Activated CD4-positive, CD25-positive, alpha-beta regulatory T cell treated with anti-CD3 and anti-CD28 coated beads, Interleukin-2, amount 50 U/mL, for 16 hours (primary cell): ENCODE measurements at regions not wholly inside any gene's neighbourhood (a gene's known extent, or its start where the extent isn't known, plus 50 kb on each side); places are given as distances from the start of the nearest gene placed in this dataset.

Experiments
- DNase-seq: peaks from one replicate; pipeline ENCODE4 v3.0.0-alpha.2; 2020; ENCODE audit warnings: low read depth, low spot score

DNA sequence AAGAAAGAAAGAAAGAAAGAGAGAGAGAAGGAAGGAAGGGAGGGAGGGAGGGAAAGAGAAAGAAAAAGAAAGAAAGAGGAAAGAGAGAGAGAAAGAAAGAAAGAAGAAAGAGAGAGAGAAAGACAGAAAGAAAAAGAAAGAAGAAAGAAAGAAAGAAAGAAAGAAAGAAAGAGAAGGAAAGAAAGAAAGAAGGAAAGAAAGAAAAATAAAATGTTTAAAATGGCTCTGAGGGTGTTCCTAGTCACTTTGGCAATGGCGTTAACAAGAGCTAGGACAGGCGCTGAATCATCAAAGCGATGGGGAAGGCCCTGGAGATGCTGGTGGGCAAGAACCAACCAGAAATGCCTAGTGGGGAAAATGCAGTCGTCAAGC, 77.8 kb upstream of the GPC1 start:
- DNase-seq, result no peak

DNA sequence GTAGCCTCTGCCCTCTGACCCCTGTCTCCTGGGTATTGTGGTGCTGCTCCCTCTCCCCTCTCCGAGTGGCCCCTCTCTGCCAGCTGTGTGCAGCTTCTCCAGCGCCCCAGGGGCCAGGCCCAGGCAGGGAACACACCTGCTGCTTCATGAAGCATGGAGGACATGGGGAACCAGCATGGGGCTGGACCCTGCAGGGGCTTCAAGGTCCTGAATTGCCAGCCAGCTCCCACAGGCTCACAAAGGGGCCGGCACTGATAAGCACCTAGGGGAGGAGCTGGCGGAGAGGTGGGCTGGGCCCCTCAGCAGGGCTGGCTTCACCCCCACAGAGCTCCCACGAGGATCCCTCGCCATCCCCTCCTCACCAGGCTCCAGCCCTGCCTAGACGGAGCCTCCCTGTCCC, 77.4 kb upstream of the GPC1 start:
- no peak for DNase-seq

DNA sequence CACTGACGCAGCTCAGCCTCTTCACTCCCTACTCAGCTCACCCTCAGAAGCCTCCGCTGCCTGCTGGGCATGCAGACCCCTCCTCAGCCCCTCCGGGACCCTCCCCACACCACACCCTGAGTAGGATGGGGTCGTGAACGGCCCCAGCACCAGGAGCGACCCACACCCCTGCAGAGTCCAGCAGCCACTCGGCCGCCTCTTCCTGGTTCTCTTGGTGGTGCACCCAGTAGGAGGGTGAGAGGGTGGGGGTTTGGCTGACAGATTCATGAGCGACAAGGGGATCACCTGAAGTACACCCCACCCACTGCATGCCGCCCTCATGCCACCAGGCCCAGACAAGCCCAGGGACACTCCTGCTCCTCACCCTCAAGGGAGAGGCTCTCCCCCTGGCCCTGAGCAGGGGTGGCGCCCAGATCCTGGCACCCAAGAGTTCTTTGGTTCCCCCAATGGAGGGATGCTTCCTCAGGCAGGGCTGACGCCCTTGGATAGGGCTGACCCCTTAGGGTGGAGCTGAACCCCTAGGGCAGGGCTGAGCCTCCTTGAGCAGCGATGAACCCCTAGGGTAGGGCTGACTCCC, 76.6 kb upstream of the GPC1 start:
- DNase-seq, result no peak

DNA sequence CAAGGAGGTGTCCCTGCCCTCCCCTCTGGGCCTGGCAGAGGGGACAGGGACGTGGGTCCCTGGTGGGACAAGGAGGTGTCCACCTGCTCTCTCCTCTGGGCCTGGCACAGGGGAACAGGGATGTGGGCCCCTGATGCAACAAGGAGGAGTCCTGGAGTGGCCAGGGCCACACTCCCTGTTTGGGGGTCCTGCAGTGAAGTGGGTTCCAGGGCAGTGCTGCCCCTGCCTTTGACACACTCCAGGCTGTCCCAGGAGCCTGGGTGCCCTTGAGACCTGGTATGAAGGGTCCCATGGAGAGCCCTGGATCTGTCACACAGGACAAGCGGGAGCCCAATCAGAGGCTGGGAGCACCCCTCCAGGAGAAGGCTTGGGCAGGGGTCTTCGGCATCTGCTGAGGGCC, 75.8 kb upstream of the GPC1 start:
- DNase-seq, result no peak

DNA sequence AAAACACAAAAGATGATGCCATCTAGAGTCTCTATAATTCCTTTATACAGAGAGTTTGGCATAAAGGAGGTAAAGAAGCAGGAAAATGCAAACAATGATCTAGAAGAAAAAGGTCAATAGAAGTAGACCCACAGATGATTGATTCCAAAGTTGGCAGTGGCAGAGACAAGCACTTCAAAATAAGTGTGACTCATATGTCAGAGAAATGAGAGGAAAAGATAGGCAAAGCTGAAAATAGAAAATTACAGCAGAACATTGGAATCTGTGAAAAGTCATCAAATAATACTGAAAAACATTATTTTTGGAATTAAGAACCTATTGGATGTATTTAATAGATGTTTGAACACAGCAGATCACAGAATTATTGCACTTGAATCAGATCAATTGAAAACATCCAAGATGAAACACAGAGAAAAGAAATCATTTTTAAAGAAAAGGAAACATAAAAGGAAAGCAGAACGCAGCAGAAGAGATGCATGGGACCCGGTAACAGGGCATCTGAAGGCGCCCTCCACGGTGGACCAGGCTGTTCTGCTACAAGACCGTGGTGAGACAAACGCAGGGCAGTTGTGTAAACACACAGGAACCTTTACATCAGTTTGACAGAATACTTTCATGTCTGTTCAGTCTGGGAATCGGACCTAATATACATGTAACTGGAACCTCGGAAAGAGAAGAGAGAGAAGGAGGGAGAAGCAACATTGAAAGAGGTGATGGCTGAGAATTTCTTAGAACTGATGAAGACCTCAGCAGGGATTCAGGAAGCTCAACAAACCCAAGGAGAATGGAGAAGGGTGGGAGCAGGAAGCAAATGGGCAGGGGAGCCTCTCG, 74.6 kb upstream of the GPC1 start:
- no peak for DNase-seq

DNA sequence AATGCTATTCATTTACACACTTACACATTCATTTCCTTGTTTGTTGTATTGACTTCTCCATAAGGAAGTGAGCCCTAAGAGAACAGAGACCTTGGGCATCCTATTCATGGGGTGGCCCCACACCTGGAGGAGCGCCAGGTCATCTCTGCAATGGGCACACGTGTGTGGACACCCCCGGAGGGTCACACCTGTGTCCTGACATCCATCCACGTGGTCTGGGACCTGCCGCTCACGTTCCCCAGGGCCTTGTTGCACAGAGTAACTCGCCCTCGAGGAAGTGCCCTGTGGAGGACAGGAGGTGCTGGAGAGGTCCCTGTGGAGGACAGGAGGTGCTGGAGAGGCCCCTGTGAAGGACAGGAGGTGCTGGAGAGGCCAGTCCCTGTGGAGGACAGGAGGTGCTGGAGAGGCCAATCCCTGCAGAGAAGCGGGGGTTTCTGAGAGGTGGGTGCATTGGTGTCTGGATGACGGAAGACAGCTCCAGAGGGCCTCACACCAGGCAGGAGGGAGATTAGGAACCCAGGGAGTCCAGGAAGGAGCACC, 73.2 kb upstream of the GPC1 start:
- DNase-seq, result no peak

DNA sequence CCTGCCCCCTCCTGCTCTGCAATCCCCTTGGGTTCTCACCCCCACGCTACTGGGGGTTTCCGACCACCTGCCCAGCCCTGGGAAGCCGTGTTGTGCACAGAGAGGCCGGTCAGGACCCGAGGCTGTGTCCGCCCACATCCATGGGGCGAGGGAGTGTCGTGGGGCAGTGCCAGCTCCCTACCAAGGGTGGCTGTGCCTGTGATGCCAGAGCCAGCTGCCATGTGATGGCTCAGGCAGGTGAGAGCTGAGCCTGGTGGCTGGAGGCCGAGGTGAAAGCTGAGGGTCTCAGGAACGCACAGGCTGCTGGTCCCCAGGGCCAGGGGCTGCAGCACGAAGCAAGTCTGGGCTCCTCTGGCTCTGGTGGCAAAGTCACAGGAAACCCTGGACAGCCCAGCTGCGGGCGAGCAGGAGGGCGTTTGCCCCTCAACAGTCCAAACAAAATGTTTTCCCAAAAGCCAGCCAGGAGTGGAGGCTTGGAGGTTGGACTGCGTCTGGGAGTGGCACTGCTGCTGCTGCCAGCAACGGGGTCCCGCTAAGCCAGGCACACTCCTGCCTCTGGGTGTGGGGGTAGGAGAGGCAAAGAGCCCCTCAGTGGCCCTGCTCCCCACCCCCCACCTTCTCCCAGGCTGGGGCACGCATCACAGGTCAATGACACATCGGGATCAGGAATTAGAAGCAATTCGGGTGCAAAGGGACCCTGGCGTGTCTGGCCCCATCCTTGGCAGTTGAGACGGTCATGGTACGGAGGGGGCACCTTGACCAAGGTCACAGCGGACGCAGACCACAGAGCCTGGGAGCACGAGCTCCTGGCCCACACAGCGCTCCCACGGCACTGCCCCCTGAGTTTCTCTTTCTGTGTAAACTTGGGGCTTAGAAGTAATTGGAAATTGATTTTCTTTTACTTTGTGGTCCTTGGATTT, 72.4 kb upstream of the GPC1 start:
- DNase-seq, result no peak

DNA sequence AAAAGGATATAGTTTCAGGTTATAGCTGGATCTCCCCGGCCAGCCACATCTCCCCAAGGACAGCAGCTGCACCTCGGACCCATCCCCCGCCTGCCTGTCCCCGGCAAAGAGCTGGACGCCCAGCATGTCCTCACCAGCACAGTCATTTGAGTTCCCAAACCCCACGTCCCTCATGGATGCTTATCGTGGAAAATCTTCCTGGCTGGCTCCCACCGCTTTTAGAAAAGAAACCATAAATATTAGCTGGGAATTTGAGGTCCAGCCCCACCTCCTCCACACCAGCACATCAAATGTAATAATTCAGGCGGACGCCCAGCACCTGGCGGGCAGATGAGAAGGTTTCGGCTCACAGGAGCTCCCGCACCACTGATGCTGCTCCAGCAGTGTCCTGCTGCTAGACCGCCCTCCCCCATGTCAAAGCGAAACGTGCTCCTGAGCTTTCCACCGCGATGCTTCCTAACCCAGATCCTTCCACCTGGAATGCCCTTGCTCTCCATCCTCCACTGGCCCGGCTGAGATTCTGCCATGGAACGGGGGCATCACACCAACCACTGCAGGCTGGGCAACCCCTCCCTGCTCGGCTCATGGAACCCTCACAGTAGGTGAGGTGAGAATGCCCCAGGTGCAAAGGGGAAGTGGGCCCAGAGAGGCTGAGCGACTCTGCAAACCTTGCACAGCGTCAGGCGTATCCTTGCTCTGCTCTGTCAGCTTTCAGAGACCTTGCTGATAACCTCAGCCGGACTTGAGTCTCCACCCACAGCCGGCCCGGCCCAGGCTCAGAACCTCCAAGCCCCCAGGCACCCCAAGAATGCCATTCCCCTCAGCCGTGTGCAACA, 71.5 kb upstream of the GPC1 start:
- no peak for DNase-seq

DNA sequence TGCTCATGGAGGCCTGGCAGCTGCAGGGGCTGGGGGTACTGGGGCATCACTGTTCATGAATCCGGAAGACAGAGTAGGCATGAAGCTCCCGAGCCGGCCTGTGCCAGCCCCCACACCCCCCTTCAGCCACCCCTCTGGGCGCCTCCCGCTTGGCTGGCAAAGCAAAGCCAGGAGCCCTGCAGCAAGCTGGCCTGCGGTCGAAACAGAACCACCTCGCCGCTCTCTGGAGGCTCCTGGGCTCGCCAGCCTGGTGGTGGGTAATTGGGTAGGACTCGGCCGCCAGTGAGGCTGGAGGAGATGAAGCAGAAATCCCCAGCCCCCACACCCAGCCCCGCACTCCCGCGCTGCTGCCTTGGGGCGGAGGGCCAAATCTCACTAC, 70.9 kb upstream of the GPC1 start:
- DNase-seq, result no peak

DNA sequence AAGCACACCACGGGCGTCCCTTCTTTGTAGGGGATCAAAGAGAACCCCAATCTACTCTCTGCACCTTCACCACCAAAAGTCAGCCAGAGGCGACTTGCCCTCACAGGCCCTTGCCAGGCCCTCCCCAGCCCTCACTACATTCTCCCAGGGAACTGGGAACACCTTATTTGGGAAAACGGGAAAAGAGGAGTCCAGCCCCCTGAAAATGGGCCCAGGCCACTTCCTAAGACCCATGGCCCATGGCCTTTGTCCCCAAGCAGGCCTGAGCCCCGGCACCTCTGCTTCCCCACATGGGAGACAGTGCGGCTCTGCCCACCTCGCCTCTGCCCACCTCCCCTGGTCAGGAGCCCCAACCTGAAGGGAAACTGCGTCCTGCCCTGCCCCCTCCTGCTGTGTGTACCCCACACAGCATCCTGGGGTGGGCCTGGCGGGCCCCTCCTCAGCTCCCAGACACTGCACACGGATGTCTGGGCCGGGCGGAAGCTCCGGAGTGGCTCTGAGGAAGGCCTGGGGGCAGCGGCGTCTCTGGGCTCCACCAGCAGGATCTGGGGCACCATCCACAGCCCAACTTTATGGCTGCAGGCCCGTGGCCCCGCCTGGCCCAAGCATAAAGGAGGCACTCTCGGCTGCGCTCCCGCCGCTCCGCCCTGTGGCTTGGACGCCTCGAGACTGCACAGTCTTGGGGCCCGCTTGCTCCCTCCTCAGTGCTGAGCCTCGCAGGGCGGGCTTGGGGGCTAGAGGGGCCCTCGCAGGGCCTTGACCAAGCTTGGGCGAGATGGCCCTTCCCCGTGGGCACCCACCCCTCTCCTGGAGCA, 70.3 kb upstream of the GPC1 start:
- no peak for DNase-seq

DNA sequence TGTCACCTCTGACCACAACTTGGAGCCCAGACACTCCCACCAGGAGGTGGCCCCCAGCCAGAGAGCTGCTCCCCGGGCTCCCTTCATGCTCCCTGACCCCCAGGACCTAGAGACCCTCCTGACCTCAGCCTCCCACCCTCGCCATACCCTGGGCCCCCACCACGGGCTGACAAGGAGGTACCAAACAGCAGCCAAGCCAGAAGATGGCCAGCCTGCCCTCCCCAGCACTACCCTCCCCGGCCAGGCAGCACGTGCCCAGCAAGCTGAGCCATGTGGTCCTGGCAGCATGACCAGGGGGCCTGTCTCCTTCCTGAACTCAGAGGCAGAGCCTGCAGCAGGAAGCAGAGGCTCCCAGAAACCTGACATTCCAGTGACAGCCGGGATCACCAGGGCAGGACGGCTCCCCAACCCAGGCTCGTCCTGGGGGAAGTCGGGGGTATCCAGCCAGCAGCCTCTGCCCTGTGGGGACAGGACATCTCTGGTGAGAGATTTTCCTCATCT, 69.4 kb upstream of the GPC1 start:
- no peak for DNase-seq

DNA sequence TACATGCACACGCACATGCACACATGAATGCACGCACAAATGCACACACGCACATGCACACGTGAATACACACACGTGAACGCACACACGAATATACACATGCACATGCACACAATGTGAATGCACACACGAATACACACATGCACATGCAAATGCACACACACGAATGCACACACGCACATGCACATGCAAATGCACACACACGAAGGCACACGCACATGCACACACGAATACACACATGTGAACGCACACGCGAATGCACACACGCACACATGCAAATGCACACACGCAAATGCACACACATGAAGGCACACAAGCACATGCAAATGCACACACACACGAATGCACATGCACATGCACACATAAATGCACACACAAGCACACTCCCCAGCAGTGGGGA, 68.6 kb upstream of the GPC1 start:
- DNase-seq, result no peak

DNA sequence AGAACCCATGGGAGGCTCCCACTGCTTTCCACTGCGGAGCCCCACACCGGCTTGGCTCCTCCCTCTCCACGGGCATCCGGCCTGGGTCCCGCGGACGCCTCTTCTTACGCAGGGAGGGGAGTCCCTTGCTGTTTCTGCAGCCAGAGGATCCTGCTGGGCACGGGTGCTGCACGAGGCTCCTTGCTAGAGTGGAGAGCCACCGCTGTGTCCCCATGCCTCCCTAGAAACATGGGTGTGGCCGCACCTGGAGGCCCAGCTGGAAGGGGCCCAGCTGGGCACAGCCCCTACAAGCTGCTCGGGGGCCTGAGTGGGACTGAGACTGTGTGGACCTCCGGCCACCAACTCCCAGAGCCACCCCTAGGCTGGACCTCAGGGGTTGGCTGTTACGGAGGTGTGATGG, 67.7 kb upstream of the GPC1 start:
- no peak for DNase-seq

DNA sequence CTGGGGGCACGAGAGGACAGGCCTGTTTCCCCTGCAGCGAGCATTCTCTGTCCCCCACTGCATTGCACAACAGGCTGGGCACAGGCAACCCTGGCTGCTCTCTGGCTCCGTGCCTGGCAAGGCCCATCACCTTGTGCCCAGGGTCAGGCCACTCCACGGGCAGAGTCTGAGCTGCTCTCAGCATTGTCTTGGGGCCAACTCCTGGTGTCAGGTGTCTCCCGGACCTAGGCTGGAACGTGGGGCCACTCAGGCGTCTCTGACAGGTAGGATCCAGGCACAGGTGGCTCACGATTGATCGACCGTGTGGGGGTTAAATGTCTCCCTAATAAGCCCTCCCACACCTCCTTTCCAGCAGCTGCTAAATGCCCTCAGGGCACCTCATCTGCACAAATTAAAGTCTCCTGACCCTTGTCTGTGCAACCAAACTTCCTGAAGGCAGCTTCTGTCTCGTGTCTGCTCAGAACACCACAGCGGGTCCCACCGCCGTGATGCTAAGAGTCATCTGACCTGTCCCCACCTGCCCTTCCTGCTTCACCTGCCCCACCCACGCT, 66.6 kb upstream of the GPC1 start:
- no peak for DNase-seq

DNA sequence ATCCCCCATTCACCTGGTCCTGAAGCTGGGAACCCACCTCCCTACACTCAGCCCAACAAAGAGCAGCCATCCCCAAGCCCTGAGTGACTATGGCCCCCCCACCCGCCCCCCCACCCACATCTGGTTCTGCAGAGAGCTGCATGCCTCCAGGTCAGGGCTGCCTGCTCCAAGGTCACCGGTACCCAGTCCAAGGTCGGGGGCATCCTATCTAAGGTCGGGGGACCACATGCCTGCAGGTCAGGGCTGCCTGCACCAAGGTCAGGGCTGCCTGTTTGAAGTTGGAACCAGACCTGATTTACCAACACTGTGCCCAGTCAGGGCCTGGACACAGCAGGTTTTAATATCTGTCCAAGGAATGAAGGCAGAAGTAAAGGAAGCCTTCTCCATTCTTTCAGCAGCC, 66.1 kb upstream of the GPC1 start:
- no peak for DNase-seq

DNA sequence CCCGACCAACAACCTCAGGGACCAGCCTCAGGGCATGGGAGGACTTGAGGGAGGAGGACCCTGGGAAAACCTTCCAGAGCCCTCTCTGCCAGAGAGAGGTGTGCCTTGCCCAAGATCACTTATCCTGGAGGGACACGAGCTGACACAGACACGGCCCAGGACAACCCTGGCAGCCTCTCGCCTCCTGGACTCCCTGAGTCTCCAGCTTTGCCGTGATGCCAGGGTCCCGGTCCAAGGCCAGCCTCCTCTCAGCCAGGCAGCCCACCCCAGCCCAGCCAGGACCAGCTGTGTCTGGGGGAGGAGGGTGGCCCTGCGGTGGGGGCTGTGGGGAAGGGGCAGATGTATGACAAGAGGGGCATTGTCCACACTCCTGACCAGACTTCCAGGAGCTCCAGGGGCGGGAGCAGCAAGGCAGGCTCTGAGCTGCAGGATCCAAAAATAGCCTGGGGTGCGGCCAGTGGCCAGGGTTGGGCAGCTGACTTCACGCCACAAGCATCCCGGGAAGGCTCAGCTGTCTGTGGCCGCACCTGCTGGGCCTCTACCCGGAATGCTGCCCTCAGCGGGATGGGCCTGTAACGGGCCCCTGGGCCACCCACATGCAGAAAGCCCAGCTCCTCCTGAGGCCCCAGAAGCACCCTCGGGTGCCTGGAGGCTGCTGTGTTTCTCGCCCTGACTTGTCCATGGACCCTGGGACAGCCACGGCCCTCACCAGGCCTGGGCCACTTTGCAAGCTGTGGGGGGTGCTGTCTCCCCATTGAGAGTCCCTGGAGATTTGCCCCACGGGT, 65.5 kb upstream of the GPC1 start:
- no peak for DNase-seq

DNA sequence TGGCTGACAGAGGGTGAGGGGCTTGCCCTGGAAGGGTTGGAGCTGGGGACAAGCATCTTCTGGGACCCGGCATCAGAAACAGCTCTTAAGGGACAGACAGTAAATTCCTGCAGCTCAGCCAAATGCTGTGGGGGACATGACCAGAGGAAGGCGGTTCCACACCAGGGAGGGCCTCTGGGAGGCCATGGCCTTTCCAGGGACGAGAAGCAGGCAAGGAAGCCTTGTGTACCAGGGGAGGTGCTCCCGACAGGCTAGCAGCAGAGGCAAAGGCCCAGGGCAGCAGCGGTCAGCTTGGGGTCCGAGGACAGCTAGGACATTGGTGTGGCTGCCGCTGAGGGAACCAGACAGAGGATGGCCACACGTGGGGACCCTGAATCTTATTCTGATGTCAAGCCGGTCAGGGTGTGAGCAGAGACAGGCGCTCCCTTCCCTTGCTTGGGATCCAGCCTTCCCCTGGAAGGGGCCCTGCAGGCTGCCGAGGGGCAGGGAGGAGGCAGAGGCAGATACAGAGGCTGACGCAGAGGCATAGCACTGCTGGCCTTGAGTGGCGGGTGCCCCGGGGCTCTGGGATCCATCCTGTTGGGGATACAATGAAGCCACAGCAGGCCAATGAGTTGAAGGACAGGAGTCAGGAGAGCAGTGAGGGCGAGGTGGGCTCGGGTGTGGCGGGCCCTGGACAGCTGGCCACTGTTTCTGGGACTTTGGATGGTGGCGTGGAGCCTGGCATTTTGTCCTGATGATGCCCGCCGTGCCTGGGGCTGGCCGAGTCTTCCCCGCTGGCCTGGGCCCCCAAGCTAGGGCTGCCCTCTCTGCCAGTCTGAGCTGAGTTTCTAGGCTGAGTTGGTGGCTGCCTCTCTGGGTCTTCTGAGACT, 64.1 kb upstream of the GPC1 start:
- DNase-seq, result no peak

DNA sequence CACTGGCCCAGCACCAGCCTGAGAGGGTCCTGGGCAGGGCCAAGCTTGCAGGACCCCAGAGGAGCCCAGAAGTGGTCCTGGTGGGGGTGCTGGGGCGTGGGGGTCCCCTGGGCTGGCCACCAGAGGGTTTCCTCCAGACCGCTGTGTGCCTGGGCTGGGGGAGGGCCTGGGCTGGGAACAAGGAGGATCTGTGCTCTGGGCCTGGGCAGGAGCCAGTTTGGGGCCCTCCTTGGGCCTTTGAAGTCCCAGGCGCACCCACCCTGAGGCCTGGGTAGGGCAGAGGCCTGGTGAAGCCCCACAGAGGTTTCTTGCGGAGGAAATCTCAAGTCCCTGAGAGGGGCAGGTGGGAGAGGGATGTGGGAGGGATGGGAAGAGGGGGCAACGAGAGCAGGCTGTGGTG, 63.4 kb upstream of the GPC1 start:
- no peak for DNase-seq
